NCI-H82 treated with DMSO at 0.1 percent for 48 hours (cell line): ENCODE measurements at regions not wholly inside any gene's neighbourhood (a gene's known extent, or its start where the extent isn't known, plus 50 kb on each side); places are given as distances from the start of the nearest gene placed in this dataset.

ENCODE experiments used
- DNase-seq: peaks from one replicate; lab custom pipeline; 2025; ENCODE audit not compliant: unreplicated experiment; lab: John Stamatoyannopoulos, UW

GRCh38 chr5:10853154-10853553, 92.1 kb upstream of the DAP start:
- DNase-seq = no peak

GRCh38 chr5:10849278-10849677, 88.2 kb upstream of the DAP start:
- no peak for DNase-seq

GRCh38 chr5:10844016-10844415, 83.0 kb upstream of the DAP start:
- no peak for DNase-seq

- DNase-seq = no peak
Measured at GRCh38 chr5:10842823-10843222, 81.8 kb upstream of the DAP start.

- no peak for DNase-seq
Measured at GRCh38 chr5:10839916-10840599, 79.0 kb upstream of the DAP start.

GRCh38 chr5:10839118-10839517, 78.1 kb upstream of the DAP start:
- DNase-seq = no peak

- DNase-seq = no peak
Measured at GRCh38 chr5:10838038-10838437, 77.0 kb upstream of the DAP start.

GRCh38 chr5:10836986-10837385, 76.0 kb upstream of the DAP start:
- no peak for DNase-seq

- no peak for DNase-seq
Measured at GRCh38 chr5:10834695-10835094, 73.7 kb upstream of the DAP start.

- DNase-seq = no peak
Measured at GRCh38 chr5:10832987-10833386, 72.0 kb upstream of the DAP start.

GRCh38 chr5:10832421-10832820, 71.4 kb upstream of the DAP start:
- no peak for DNase-seq

GRCh38 chr5:10831419-10831818, 70.4 kb upstream of the DAP start:
- no peak for DNase-seq

GRCh38 chr5:10828241-10828640, 67.2 kb upstream of the DAP start:
- DNase-seq = no peak

- no peak for DNase-seq
Measured at GRCh38 chr5:10827571-10827970, 66.5 kb upstream of the DAP start.

- no peak for DNase-seq
Measured at GRCh38 chr5:10826971-10827370, 65.9 kb upstream of the DAP start.

- DNase-seq = no peak
Measured at GRCh38 chr5:10825897-10826644, 65.0 kb upstream of the DAP start.

GRCh38 chr5:10812218-10812617, 51.2 kb upstream of the DAP start:
- no peak for DNase-seq
